ENCODE measurements at regions not wholly inside any gene's neighbourhood (a gene's known extent, or its start where the extent isn't known, plus 50 kb on each side); places are given as distances from the start of the nearest gene placed in this dataset.

GRCh38 chr10:44685220-44685619 is 225.9 kb upstream of the TMEM72 start:
- DNase-seq (ENCODE audit: low spot score) (no peak), ATAC-seq (ENCODE audit: low FRiP score) (no peak)
- no peak for TF ChIP-seq CTCF (IDR thresholded peaks at IDR 0.05)

- TF ChIP-seq CTCF (IDR thresholded peaks at IDR 0.05) = no peak
- DNase-seq (ENCODE audit: low spot score) = no peak
- no peak for ATAC-seq (ENCODE audit: low FRiP score)
Measured at GRCh38 chr10:44685747-44686146, 225.4 kb upstream of the TMEM72 start.

- DNase-seq (ENCODE audit: low spot score) (no peak), ATAC-seq (ENCODE audit: low FRiP score) (no peak)
- TF ChIP-seq CTCF (IDR thresholded peaks at IDR 0.05) = no peak
Measured at GRCh38 chr10:44689368-44689767, 221.8 kb upstream of the TMEM72 start.

- DNase-seq (ENCODE audit: low spot score) (no peak), ATAC-seq (ENCODE audit: low FRiP score) (no peak)
- TF ChIP-seq CTCF (IDR thresholded peaks at IDR 0.05) = no peak
Measured at GRCh38 chr10:44696496-44696895, 214.6 kb upstream of the TMEM72 start.

GRCh38 chr10:44697116-44697515 is 214.0 kb upstream of the TMEM72 start:
- TF ChIP-seq CTCF (IDR thresholded peaks at IDR 0.05) = no peak
- ATAC-seq (ENCODE audit: low FRiP score) (no peak), DNase-seq (ENCODE audit: low spot score) (no peak)

- DNase-seq (ENCODE audit: low spot score) (no peak), ATAC-seq (ENCODE audit: low FRiP score) (no peak)
- no peak for TF ChIP-seq CTCF (IDR thresholded peaks at IDR 0.05)
Measured at GRCh38 chr10:44702531-44702930, 208.6 kb upstream of the TMEM72 start.

GRCh38 chr10:44703241-44704155 is 207.6 kb upstream of the TMEM72 start:
- DNase-seq (ENCODE audit: low spot score) = no peak
- TF ChIP-seq CTCF (IDR thresholded peaks at IDR 0.05) = no peak
- no peak for ATAC-seq (ENCODE audit: low FRiP score)
